ENCODE measurements at regions not wholly inside any gene's neighbourhood (a gene's known extent, or its start where the extent isn't known, plus 50 kb on each side); places are given as distances from the start of the nearest gene placed in this dataset.

- H3K4me1 ChIP-seq (ENCODE audit: control insufficient read depth, insufficient read depth, low read length), result peaks cover 10% of the 10 kb centered on the region
- H3K36me3 ChIP-seq (ENCODE audit: insufficient read depth, low read length), result no peaks in the 10 kb centered on the region
- H3K9ac ChIP-seq (ENCODE audit: low read depth, low read length), result no peak overlapping the region
- no peak overlapping the region for H3K4me3 ChIP-seq (ENCODE audit: low read length)
- no peaks in the 10 kb centered on the region for H3K9me3 ChIP-seq (replicated peaks; ENCODE audit: low read length)
- no peaks in the 10 kb centered on the region for H3K27me3 ChIP-seq (ENCODE audit: control insufficient read depth, insufficient read depth, low read length)
- H3K4me2 ChIP-seq (ENCODE audit: low read length), result no peak overlapping the region
Measured at GRCh38 chr15:39495871-39496840, 84.7 kb upstream of the THBS1 start.

GRCh38 chr15:39497016-39497758 lies 83.7 kb upstream of the THBS1 start:
- Histone ChIP-seq H3K27me3 (ENCODE audit: control insufficient read depth, insufficient read depth, low read length) (no peaks in the 10 kb centered on the region), H3K4me3 (ENCODE audit: low read length) (no peak overlapping the region), H3K4me1 (ENCODE audit: control insufficient read depth, insufficient read depth, low read length) (peaks cover 10% of the 10 kb centered on the region), H3K9ac (ENCODE audit: low read depth, low read length) (no peak overlapping the region), H3K4me2 (ENCODE audit: low read length) (no peak overlapping the region), H3K9me3 (replicated peaks; ENCODE audit: low read length) (no peaks in the 10 kb centered on the region), H3K36me3 (ENCODE audit: insufficient read depth, low read length) (no peaks in the 10 kb centered on the region)

DNA sequence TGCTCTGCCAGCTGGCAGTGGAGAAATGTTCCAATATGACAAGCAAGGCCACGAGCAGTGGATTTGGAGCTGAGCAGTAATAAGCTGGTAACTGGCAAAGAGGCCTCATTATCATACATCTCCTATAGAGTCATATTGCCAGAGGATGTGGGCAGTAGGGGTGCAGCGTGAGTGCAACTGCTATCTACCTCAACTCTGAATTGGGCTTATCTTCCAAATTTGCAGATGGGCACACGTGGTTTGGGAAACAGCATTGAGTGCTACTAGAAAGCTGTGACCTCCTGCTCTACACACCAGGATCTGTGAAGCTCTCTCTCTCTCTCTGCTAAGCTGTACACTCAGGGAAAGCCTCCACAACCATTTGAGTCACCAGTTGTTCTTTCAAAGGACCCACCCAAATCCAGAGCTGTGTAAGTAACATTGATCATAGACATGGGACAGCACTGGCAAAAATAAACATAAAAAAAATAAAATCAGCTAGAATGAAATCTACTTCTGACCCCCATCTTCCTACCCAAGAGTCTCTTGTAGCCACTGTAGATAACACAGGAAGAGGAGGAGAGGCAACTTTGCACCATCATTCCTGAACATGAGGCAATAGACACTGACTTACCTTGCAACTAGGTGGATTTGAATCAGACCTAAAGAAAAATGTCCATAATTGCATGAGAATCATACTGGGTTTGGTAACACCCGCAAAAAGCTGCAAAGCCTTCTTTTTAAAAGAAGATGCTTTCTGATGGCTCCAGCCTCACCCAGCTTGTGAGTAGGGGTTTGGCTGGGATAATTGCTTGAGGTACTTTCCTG lies 82.9 kb upstream of the THBS1 start:
- Histone ChIP-seq H3K4me3 (ENCODE audit: low read length) (no peak overlapping the region), H3K9ac (ENCODE audit: low read depth, low read length) (no peak overlapping the region), H3K36me3 (ENCODE audit: insufficient read depth, low read length) (no peaks in the 10 kb centered on the region), H3K9me3 (replicated peaks; ENCODE audit: low read length) (no peaks in the 10 kb centered on the region), H3K4me1 (ENCODE audit: control insufficient read depth, insufficient read depth, low read length) (peaks cover 10% of the 10 kb centered on the region), H3K27me3 (ENCODE audit: control insufficient read depth, insufficient read depth, low read length) (no peaks in the 10 kb centered on the region), H3K4me2 (ENCODE audit: low read length) (no peak overlapping the region)

DNA sequence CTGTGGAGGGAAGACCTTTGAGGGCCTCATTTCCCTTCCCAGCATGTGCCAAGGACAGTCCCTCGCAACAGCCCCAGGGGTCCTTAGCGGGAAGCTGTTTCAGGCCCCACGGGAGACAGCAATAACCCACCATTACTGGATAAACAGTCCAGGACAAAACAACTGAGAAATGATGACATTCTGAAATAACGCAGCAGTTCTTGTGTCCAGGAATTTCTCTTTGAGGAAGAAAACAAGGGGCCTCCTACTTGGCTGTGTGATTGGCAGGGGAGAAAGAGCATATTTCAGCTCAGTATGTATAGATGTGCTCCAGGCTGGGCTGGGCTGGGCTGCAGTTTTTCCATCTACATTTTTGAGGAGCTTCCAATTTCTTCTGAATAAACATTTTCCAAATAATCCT lies 82.2 kb upstream of the THBS1 start:
- Histone ChIP-seq H3K4me2 (ENCODE audit: low read length) (no peak overlapping the region), H3K4me3 (ENCODE audit: low read length) (no peak overlapping the region), H3K27me3 (ENCODE audit: control insufficient read depth, insufficient read depth, low read length) (no peaks in the 10 kb centered on the region), H3K4me1 (ENCODE audit: control insufficient read depth, insufficient read depth, low read length) (peaks cover 10% of the 10 kb centered on the region), H3K9ac (ENCODE audit: low read depth, low read length) (no peak overlapping the region), H3K36me3 (ENCODE audit: insufficient read depth, low read length) (no peaks in the 10 kb centered on the region), H3K9me3 (replicated peaks; ENCODE audit: low read length) (no peaks in the 10 kb centered on the region)

- Histone ChIP-seq H3K4me1 (ENCODE audit: control insufficient read depth, insufficient read depth, low read length) (peaks cover 10% of the 10 kb centered on the region), H3K9ac (ENCODE audit: low read depth, low read length) (no peak overlapping the region), H3K4me3 (ENCODE audit: low read length) (no peak overlapping the region), H3K4me2 (ENCODE audit: low read length) (no peak overlapping the region), H3K9me3 (replicated peaks; ENCODE audit: low read length) (no peaks in the 10 kb centered on the region), H3K27me3 (ENCODE audit: control insufficient read depth, insufficient read depth, low read length) (no peaks in the 10 kb centered on the region), H3K36me3 (ENCODE audit: insufficient read depth, low read length) (no peaks in the 10 kb centered on the region)
Measured at GRCh38 chr15:39499042-39499441, 81.8 kb upstream of the THBS1 start.

DNA sequence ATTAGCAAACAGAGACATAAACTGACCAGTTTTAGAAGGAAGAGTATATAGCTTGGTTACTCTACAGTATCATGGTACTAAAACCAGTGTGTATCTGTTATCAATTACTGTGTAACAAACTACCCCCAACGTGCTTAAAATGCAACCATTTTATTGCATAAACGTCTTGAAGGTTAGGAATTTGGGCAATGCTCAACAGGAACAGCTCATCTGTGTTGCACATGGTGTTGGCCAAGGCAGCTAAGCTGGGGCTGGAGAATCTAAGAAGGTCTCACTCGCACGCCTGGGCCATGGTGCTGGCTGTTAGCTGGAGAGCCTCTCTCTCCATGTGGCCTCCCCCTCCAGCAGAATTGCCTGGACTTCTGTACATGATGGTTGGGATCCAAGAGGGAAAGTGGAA lies 81.2 kb upstream of the THBS1 start:
- H3K9me3 ChIP-seq (replicated peaks; ENCODE audit: low read length), result no peaks in the 10 kb centered on the region
- H3K9ac ChIP-seq (ENCODE audit: low read depth, low read length), result no peak overlapping the region
- no peak overlapping the region for H3K4me2 ChIP-seq (ENCODE audit: low read length)
- H3K27me3 ChIP-seq (ENCODE audit: control insufficient read depth, insufficient read depth, low read length), result no peaks in the 10 kb centered on the region
- H3K4me3 ChIP-seq (ENCODE audit: low read length), result no peak overlapping the region
- H3K36me3 ChIP-seq (ENCODE audit: insufficient read depth, low read length), result no peaks in the 10 kb centered on the region
- peaks cover 15% of the 10 kb centered on the region for H3K4me1 ChIP-seq (ENCODE audit: control insufficient read depth, insufficient read depth, low read length)

DNA sequence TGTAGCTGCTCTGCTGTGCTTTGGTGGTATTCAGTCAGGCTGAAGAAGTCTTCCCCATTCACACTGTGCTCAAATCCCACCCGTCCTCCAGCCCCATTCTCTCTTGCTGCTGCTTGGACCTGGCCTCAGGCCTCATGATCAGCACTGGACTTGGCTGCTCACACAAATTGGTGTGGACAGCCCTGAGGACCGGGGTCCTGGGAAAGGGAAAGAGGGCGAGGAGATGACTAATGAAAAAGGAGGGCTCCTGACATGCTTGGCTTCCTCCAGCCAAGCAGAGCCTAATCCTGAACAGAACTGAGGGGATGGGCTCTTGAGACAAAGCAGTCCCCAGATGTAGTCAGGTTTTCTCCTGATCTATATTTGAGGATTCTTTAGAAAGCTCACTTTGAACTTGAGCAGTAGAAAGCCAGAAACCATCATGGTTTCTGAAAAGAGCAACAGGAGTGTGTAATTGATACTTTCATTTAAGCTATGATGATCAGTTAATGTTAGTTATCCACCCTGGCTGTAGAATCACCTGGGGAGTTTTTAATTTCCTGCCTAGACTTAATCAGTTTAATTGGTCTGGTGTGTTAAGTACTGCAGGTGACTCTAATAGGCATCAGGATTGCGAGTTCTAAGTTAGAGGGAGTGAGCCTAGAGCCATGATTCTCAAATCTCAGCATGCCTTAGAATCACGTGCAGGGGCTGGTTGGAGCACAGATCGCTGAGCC lies 79.4 kb upstream of the THBS1 start:
- Histone ChIP-seq H3K9me3 (replicated peaks; ENCODE audit: low read length) (no peaks in the 10 kb centered on the region), H3K4me2 (ENCODE audit: low read length) (no peak overlapping the region), H3K27me3 (ENCODE audit: control insufficient read depth, insufficient read depth, low read length) (no peaks in the 10 kb centered on the region), H3K4me3 (ENCODE audit: low read length) (no peak overlapping the region), H3K9ac (ENCODE audit: low read depth, low read length) (no peak overlapping the region), H3K36me3 (ENCODE audit: insufficient read depth, low read length) (no peaks in the 10 kb centered on the region), H3K4me1 (ENCODE audit: control insufficient read depth, insufficient read depth, low read length) (peaks cover 15% of the 10 kb centered on the region)

DNA sequence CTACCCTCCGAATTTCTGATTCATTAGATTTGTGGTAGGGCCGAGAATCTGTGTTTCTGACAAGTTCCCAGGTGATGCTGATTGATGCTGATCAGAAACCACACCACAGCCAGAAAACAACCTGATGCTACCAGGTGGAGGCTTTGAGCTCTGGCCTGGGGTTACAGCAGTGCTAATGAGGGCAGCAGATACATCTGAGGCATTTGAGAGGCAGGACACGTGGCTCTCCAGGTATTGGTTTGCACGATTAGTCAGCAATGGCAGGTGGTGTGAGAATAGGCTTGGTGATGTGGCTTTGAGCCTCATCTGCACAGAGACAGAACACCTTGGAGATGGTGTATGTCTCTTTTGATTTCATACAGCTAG lies 78.8 kb upstream of the THBS1 start:
- no peaks in the 10 kb centered on the region for H3K27me3 ChIP-seq (ENCODE audit: control insufficient read depth, insufficient read depth, low read length)
- peaks cover 15% of the 10 kb centered on the region for H3K4me1 ChIP-seq (ENCODE audit: control insufficient read depth, insufficient read depth, low read length)
- H3K4me2 ChIP-seq (ENCODE audit: low read length), result no peak overlapping the region
- no peaks in the 10 kb centered on the region for H3K36me3 ChIP-seq (ENCODE audit: insufficient read depth, low read length)
- H3K9me3 ChIP-seq (replicated peaks; ENCODE audit: low read length), result no peaks in the 10 kb centered on the region
- no peak overlapping the region for H3K9ac ChIP-seq (ENCODE audit: low read depth, low read length)
- no peak overlapping the region for H3K4me3 ChIP-seq (ENCODE audit: low read length)

- no peak overlapping the region for H3K4me2 ChIP-seq (ENCODE audit: low read length)
- H3K9me3 ChIP-seq (replicated peaks; ENCODE audit: low read length), result no peaks in the 10 kb centered on the region
- no peaks in the 10 kb centered on the region for H3K36me3 ChIP-seq (ENCODE audit: insufficient read depth, low read length)
- H3K27me3 ChIP-seq (ENCODE audit: control insufficient read depth, insufficient read depth, low read length), result no peaks in the 10 kb centered on the region
- no peak overlapping the region for H3K4me3 ChIP-seq (ENCODE audit: low read length)
- no peak overlapping the region for H3K9ac ChIP-seq (ENCODE audit: low read depth, low read length)
- H3K4me1 ChIP-seq (ENCODE audit: control insufficient read depth, insufficient read depth, low read length), result peaks cover 12% of the 10 kb centered on the region
Measured at GRCh38 chr15:39502611-39503195, 78.2 kb upstream of the THBS1 start.

- no peaks in the 10 kb centered on the region for H3K36me3 ChIP-seq (ENCODE audit: insufficient read depth, low read length)
- H3K4me1 ChIP-seq (ENCODE audit: control insufficient read depth, insufficient read depth, low read length), result peaks cover 10% of the 10 kb centered on the region
- H3K9me3 ChIP-seq (replicated peaks; ENCODE audit: low read length), result no peaks in the 10 kb centered on the region
- H3K9ac ChIP-seq (ENCODE audit: low read depth, low read length), result no peak overlapping the region
- H3K4me2 ChIP-seq (ENCODE audit: low read length), result no peak overlapping the region
- no peaks in the 10 kb centered on the region for H3K27me3 ChIP-seq (ENCODE audit: control insufficient read depth, insufficient read depth, low read length)
- no peak overlapping the region for H3K4me3 ChIP-seq (ENCODE audit: low read length)
Measured at GRCh38 chr15:39503526-39503925, 77.4 kb upstream of the THBS1 start.

Data from skeletal muscle satellite cell (primary cell).